GM12872 (cell line): ENCODE measurements at regions not wholly inside any gene's neighbourhood (a gene's known extent, or its start where the extent isn't known, plus 50 kb on each side); places are given as distances from the start of the nearest gene placed in this dataset.

Experiments used
- TF ChIP-seq, protein P1 (sequence below): IDR thresholded peaks from 3 replicates; pipeline ENCODE4 v1.5.1; 2011; ENCODE audit warnings: low read depth, mild to moderate bottlenecking, low read length, moderate library complexity; ENCODE audit not compliant: insufficient read depth

DNA sequence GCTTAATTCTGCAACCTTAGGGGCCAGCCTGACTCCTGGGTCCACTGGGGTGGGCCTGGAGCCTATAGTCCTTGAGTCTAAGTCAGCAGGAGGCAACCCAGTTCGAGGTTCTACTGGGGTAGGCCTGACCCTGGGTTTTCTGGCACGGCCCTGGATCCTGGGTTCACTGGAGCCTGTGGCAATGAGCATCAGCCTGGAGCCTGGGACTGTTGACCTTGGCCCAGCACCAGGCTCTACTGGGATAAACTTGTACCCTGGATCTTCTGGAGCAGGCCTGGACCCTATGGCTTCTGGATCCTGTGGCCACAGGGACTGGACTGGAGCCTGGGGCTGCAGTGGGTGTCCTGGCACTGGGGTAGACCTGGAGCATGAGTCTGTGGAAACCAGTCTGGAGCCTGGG is 874.3 kb upstream of the INTU start:
- TF ChIP-seq, protein P1, sequence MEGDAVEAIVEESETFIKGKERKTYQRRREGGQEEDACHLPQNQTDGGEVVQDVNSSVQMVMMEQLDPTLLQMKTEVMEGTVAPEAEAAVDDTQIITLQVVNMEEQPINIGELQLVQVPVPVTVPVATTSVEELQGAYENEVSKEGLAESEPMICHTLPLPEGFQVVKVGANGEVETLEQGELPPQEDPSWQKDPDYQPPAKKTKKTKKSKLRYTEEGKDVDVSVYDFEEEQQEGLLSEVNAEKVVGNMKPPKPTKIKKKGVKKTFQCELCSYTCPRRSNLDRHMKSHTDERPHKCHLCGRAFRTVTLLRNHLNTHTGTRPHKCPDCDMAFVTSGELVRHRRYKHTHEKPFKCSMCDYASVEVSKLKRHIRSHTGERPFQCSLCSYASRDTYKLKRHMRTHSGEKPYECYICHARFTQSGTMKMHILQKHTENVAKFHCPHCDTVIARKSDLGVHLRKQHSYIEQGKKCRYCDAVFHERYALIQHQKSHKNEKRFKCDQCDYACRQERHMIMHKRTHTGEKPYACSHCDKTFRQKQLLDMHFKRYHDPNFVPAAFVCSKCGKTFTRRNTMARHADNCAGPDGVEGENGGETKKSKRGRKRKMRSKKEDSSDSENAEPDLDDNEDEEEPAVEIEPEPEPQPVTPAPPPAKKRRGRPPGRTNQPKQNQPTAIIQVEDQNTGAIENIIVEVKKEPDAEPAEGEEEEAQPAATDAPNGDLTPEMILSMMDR = no peak

DNA sequence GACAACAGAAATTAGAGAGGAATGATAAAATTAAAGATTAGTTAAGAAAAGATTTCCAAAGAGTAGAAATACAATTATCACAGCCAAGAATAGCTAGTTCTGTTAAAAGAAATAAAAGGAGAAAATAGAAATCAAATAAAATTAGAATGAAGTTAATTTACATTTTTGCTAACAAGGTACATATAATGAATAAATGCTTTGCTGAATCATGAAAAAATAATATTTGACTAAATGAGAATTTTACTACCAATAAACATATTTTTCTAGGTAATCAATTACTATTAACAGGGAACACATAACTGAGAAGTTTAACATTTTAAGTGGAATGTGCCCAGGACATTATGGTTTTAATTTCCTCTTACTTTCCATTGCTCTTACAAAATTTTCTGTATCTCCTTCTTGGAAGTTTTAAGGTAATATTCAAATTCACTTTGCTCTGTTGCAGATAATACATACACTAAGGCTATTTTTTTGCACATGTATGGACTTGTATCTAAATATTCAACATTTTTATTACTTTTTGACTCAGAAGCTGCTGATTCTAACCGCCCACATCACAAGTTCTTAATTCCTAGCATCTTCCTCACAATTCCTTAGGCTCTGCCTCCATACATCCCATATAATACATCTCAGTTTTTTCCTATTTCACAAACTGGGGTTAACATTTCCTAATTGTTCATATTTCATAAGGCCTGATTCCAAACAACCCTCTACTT is 870.7 kb upstream of the INTU start:
- TF ChIP-seq, protein P1 = no peak

DNA sequence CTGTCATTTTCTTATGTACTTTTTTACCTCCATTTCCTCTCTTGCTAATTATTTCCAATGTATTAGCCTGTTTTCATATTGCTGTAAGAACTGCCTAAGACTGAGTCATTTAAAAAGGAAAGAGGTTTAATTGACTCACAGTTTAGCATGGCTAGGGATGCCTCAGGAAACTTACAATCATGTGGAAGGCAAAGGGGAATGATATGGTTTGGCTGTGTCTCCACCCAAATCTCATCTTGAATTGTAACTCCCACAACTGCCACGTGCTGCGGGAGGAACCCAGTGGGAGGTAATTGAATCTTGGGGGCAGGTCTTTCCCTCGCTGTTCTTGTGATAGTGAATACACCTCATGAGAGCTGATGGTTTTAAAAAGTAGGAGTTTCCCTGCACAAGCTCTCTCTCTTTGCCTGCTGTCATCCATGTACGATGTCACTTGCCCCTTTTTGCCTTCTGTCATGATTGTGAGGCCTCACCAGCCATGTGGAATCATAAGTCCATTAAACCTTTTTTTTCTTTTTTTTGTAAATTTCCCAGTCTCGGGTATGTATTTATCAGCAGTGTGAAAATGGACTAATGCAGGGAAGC is 870.0 kb upstream of the INTU start:
- TF ChIP-seq, protein P1 = no peak

DNA sequence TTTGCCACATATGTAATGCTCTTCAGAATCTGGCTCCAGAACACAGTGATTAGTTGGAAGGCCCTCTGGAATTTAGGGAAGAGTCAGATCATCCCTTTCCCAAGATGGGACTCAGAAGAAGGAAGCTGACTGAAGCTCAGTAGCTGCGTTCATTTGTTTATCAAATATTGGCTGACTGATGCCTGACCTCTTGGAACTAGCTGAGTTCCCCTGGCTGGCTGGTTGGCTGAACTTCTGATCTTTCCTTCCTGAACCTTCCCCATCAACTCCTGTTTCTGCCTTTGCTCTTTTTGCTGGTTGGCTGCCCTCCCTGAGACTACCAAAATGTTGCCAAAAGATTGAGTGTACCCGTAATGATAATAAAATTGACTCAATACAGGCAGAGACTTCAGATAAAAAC is 866.5 kb upstream of the INTU start:
- TF ChIP-seq, protein P1 = no peak

DNA sequence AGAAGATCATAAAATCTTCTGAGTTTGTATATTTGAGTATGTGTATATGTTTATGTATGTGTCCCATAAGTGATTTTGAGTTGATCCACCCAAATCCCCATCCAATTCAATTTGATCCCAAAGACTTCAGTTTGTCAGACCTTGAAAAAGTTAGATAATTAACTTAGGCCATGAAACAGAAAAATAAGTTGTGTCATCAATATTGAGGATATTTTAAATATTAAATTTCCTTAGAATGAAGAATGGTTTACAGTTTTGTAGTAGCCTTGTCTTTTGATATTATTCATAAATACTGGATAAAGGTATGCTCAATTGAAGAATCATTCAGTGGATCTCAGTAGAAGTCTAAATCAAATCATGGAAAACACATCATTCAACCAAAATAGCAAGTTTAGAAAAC is 864.4 kb upstream of the INTU start:
- TF ChIP-seq, protein P1 = no peak

DNA sequence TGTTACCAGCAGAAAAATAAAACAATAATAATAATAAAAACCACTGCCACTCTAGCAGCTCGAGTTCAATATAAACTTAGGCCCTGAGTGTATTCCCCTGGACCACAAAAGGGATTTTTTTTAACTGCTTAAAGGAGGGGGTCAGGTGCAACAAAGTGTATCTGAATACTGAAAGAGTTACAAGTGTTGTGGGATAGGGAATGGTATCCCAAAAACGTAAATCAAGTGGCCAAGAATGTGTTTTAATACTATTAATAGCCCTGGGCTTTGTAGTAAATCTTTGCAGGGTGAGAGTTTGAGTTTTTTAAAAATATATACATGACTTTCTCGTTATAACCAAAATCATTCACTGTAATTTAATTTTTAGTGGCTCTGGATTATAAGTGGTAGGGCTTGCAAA is 860.1 kb upstream of the INTU start:
- TF ChIP-seq, protein P1 = no peak

DNA sequence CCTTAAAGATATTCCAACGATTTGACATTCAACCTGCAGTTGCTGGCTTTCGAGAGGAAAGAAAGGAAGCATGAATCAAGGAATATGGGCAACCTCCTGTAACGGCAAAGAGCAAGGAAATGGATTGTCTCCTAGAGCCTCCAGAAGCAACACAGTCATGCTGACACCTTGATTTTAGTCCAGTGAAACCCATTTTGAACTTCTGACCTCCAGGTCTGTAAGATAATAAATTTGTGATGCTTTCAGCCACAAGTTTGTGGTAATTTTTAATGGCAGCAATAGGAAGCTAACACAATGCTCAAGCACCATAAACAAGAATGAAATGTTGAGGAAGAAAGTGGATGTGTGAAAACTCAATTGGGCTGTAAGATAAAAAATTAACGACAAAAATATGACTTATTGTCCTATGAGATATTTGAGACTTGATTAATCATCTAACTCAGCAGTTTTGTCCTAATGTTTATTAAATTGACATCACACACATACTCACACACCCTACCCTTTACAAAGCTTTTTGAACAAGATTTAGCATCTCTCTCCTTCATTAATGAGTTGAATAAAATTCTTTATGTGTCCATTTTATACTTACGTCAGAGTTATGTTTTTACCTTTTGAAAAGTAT is 857.2 kb upstream of the INTU start:
- TF ChIP-seq, protein P1 = no peak
